HG02938 (cell line): ENCODE measurements at regions not wholly inside any gene's neighbourhood (a gene's known extent, or its start where the extent isn't known, plus 50 kb on each side); places are given as distances from the start of the nearest gene placed in this dataset.

Experiments used
- ATAC-seq: cut with Tn5 transposase; IDR thresholded peaks from one replicate; pipeline ENCODE4 v1.9.1; 2021; ENCODE audit warnings: mild to moderate bottlenecking, moderate library complexity; ENCODE audit not compliant: unreplicated experiment

DNA sequence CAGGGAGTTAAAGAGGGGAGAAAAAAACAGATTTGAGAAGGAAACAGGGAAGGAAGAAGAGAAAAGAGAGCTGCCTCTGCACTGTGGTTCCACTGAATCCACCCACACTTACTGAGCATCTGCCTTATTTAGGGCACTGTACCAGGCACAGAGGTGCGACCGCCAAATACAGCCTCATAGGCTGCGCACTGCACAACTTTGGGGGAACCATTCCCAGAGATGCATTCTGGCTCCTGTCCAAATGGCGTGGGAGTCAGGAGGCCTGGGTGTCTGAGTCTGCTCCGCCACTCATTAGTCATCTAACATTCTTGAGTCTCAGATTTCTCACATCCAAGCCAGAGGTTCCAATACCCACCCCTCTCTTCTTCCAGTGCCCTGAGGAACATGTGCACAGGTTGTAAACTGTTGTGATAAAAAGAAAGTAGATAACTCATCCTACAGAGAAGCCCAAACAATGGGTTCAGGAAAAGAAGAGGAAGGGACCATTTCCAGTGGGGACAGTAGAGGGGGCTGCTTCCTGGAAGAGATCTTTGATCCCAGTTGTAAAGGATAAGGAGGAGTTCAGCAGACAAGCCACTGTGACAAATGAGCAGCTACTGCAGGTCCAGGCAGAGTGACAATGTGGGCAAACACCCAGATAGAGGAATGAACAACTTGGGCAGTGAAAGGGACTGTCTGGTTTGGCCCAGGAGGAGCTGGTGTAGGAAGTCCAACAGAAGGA, 254.6 kb downstream of the UACA start:
- no peak for ATAC-seq

DNA sequence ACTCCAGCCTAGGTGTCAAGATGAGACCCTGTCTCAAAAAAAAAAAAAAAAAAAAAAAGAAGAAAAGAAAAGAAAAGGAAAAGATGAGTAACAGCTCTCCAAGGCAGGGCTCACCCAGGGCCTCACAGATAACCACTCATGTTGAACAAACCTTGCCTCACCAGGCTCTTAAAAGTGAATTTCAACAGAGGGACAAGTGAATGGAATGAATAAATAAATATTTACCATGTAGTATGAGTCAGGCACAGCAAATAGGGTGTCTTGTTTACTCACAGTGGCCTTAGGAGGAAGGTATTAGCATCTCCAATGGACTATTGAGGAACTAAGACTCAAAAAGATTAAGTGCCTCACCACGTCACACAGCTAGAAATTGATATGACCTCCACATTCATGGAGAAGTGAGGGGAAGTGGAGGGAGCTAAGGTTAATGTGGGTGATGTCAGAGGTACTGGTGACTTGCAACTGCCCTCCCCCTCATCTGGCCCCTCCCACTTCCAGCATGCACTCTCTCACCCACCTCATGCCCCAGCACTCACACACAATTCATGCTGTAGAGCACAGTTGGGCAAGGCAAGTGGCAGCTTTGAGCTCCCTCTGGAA, 255.5 kb downstream of the UACA start:
- ATAC-seq = no peak

- no peak for ATAC-seq
These were observed 257.1 kb downstream of the UACA start for GRCh38 chr15:70505936-70506912.

DNA sequence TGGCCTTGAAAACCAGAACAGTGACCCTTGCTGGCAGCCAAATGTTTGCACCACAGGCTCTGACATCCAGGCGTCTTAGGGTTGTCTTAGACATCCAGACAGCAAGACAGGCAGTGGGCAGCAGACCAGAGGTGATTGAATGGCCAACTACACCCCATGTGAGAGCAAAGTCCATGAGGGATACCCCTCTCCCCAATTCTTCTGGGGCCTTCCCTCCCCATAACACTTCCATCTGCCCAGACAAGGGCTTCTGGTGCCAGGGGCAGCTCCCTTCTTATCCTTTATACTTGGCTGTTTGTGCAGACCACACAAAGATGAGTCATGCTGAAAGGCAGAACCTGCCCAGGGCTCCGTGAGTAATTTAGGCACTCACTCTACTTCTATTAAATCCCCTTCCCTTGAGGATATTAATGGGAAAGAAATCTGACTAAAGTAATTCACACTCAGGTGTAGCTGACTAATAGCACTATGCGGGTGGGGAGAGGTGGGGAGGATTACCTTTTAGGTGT, 257.9 kb downstream of the UACA start:
- ATAC-seq = no peak

- no peak for ATAC-seq
These were observed 258.4 kb downstream of the UACA start for GRCh38 chr15:70504988-70505387.

DNA sequence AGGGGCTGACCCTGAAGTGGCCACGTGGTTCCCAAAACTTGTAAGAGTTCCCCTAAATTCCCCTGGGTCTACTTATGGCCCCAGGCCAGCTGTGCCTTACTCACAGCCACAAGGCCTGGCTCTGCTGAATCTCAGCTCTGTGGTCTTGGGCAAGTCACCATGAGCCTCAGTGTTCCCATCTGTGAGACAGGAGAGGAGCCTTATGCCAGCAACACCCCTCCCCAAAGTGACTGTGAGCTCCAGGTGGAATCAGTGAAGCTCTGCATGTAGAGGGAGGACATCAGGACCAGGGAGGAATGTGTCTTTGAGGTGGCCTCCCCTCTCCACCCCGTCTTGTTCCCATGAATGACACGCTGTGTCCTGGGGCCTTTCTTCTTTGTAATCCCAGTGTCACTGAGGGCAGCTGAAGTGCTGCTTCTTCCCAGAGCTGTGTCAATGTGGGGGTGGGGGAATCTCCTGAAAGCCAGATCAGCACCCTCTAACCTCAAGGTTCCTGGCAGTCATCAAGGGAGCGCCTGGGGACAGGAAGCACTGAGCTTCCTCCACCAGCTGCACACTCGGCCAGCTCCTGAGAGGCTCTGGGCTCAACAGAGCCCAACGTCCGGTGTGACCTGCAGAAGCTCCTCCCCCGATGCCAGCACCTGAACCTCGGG, 258.9 kb downstream of the UACA start:
- peak; percentile 47 for ATAC-seq

DNA sequence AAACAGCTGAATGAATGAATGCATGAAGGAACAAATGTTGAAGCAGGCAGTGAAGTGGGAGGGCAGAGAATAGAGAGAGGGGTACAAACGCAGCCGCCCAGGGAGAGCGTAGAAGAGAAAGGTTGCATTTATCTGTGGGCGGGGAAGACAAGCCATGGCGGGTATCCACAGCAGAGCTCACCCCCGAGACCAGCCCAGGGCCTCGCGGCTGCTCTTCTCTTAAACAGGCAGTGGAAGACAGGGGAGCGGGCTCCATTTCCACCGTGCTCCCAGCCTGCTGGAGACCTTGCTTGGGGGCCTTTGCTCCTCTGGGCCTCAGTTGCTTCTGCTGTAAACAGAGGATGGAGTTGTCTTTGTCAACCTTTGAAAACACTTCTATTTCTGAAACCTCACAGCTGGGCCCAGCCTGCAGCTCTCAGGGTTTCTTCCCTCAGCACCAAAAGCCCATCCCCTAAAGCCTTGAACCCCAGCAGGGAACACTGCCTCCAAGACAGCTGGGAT, 259.5 kb downstream of the UACA start:
- no peak for ATAC-seq

- ATAC-seq = peak; percentile 44
These were observed 260.1 kb downstream of the UACA start for GRCh38 chr15:70503073-70503745.

GRCh38 chr15:70502529-70502928, 260.8 kb downstream of the UACA start:
- ATAC-seq = no peak

DNA sequence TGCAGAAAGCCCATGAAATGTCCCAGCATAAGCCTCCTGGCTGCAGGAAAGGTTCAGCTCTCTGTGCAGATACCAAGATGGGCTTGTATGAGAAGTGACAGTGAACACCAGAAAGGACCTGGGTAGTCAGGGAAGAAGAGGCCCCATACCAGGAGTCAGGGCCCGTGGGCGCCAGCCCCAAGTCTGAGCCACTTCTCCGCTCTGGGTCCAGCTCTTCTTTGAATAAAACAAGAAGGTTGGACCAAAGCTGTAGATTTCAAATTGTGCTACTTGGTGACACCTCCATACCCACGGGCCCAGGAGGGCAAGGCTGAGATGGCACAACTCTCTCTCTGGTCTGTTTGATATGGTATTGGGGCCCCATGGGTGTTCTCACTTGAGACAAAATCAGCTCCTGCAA, 261.5 kb downstream of the UACA start:
- no peak for ATAC-seq

DNA sequence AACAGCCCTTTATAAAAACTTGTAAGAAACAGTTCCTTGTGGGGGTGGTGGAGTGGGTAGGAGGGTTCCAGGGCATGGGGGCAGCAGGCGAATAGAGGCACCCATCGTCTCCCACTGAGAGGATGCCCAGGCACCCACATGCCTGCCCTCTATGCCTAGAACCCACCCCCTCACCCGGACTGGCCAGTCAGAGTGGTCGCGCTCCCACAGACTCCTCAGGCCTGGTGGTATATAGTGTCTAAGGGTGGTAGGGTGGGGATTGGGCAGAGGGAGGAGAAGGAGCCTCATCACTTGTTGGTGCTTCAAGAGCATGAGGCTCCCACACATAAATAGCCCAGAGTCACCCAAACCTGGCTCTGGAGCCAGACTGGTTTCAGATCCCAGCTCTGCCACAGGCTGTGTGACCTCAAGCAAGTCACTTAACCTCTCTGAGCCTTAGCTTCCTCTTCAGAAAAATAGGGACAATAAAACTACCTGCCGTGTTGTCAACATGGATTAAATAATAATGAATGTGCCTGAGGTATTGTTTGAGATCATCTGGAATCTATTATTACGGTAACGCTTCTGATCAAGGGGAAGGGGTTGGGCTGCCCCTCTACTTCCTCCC, 262.1 kb downstream of the UACA start:
- ATAC-seq = no peak

- ATAC-seq = no peak
These were observed 263.6 kb downstream of the UACA start for GRCh38 chr15:70499791-70500190.

DNA sequence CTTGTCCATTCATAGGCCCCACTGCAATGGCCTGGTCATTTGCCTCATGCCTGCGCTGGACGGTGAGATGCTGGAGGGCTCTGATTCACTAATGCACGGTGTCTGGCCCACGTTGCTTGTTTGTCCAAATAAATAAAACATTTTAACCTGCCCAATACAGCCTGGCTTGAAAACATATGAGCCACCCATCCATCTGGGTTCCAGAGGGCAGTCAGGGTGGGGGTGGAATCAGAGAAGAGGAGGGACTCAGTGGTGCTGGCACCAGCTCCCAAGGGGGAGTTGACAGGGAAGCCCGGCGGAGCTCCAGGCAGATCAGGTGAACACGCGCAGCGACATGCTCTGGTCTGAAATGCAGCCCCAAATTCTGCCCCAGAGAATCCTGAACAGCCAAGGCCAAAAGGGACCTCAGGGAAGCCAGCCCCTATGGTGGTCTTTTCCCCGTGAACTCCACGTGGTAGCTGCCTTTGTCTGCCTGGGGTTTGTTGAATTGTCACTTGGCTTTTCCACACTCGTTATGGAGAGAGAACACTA, 265.2 kb downstream of the UACA start:
- ATAC-seq = no peak

- no peak for ATAC-seq
These were observed 265.7 kb downstream of the UACA start for GRCh38 chr15:70497661-70498060.

DNA sequence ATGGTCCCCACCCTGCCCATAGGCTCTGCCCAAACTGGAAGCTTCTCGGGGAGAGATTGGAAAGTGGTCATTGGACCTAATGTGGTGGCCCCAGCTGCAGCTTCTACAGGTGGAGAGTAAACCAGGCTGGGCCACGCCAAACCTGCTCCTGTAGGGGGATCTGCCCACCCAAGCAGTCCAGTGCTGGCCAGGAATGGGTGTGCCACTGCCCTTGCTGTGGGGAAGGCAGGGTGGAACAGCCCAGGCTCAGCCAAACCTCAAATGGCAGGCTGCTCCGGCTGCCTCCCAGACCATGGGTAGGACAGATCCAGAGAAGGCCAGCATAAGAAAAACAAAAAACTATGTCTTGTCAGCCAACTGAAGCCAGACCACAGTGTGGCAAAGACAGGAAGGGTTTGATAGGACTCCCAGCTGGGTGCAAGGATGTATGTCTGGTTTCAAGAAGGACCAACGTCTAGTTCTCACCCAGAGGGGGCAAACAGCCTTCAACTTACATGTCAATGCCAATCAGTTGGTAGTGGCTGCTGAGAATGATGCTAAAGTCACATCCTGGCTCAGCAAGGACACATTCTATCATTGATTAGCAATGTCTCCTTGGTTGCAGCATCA, 267.3 kb downstream of the UACA start:
- no peak for ATAC-seq

GRCh38 chr15:70494852-70495571, 268.3 kb downstream of the UACA start:
- no peak for ATAC-seq

DNA sequence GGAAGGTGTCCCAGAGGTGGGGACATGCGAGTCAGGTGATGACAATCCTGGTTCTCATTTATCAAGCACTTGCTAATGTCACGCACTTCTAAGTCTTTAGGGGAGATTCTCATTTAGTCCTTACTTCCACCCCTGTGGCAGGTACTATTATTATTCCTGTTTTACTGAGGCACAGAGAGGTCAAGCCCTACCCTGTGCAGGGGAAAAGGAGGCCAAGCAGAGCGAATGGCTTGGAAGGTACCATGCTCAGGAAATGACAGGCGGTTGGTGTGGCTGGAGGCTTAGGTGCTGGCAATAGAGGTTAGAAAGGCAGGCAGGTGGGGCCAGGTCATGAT, 268.9 kb downstream of the UACA start:
- ATAC-seq = no peak

DNA sequence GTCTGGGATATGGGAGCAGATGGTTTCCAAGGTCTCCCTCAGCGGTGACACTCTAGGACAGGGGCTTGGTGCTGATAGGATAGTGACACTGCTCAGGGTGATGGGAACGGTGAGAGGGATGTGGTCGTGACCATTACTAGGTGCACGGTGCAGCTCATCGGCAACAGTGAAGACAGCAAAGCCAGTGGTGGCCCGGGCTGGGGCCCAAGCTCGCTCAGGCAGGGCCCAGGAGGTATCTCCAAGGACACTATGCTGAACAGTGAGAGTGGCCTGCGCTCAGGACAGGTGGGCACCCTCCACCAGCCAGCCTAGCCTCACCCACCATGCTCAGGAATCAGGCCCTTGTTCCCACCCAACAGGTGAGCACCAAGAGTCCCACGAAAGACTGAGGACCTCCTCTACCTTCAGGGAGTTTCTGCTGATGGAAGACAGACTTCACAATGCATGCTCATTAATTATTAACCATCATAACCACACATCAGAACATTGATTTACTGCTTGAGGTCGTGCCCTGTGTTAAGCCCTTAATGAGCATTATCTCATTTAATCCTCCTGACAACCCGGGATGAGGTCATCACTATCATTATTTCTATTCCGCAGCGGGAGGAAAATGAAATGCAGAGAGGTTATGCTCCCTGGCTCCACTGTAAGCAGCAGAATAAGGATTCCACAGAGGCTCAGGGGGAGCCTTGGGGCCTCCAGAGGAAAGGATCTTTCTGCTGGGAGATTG, 269.4 kb downstream of the UACA start:
- no peak for ATAC-seq
